H9 (cell line): ENCODE measurements at regions not wholly inside any gene's neighbourhood (a gene's known extent, or its start where the extent isn't known, plus 50 kb on each side); places are given as distances from the start of the nearest gene placed in this dataset.
"Not testable (repeated sequence)": the region's sequence is repeated elsewhere in the genome, so short reads cannot be mapped to it uniquely, and the experiment has no call there.

ENCODE experiments used
- DNase-seq: peaks from one replicate; pipeline ENCODE4 v3.0.0-alpha.2; 2017
- H2AFZ ChIP-seq: one replicate; pipeline ENCODE4 v1.6.1; 2013; ENCODE audit warnings: mild to moderate bottlenecking, low read length, control low read depth, moderate library complexity
- H2AK5ac ChIP-seq: 2 replicates; pipeline ENCODE4 v1.6.1; 2013; ENCODE audit warnings: low read length, control low read depth, mixed read lengths; ENCODE audit not compliant: insufficient read length
- H2BK120ac ChIP-seq: one replicate; pipeline ENCODE4 v1.6.1; 2013; ENCODE audit warnings: low read depth, mild to moderate bottlenecking, low read length, control low read depth, inconsistent platforms; ENCODE audit not compliant: poor library complexity, severe bottlenecking
- H2BK12ac ChIP-seq: 2 replicates; pipeline ENCODE4 v1.6.1; 2013; ENCODE audit warnings: low read length, control low read depth, mixed read lengths, low read depth; ENCODE audit not compliant: insufficient read length
- H2BK15ac ChIP-seq: 2 replicates; pipeline ENCODE4 v1.6.1; 2013; ENCODE audit warnings: low read depth, low read length, control low read depth
- H2BK20ac ChIP-seq: one replicate; pipeline ENCODE4 v1.6.1; 2013; ENCODE audit warnings: low read depth, mild to moderate bottlenecking, low read length, control low read depth, inconsistent platforms; ENCODE audit not compliant: poor library complexity, severe bottlenecking
- H2BK5ac ChIP-seq: 2 replicates; pipeline ENCODE4 v1.6.1; 2013; ENCODE audit warnings: low read length, control low read depth, mixed read lengths; ENCODE audit not compliant: insufficient read length
- H3K14ac ChIP-seq: 2 replicates; pipeline ENCODE4 v1.6.1; 2013; ENCODE audit warnings: low read length, control low read depth; ENCODE audit not compliant: insufficient read depth
- H3K18ac ChIP-seq: 2 replicates; pipeline ENCODE4 v1.6.1; 2013; ENCODE audit warnings: low read depth, mild to moderate bottlenecking, mixed read lengths, low read length, control low read depth; ENCODE audit not compliant: insufficient read length
- H3K23ac ChIP-seq: 2 replicates; pipeline ENCODE4 v1.6.1; 2013; ENCODE audit warnings: low read length, control low read depth, mixed read lengths, low read depth; ENCODE audit not compliant: insufficient read length
- H3K23me2 ChIP-seq: 2 replicates; pipeline ENCODE4 v1.6.1; 2013; ENCODE audit warnings: low read depth, mild to moderate bottlenecking, mixed read lengths, low read length, control low read depth; ENCODE audit not compliant: insufficient read length, poor library complexity, severe bottlenecking
- H3K27ac ChIP-seq: 2 replicates; pipeline ENCODE4 v1.5.1; 2013; ENCODE audit warnings: low read length, control low read depth, mixed read lengths, low read depth; ENCODE audit not compliant: insufficient read length
- H3K27me3 ChIP-seq: 2 replicates; pipeline ENCODE4 v1.6.1; 2013; ENCODE audit warnings: low read length, control low read depth, inconsistent platforms; ENCODE audit not compliant: insufficient read depth
- H3K4ac ChIP-seq: 2 replicates; pipeline ENCODE4 v1.6.1; 2013; ENCODE audit warnings: low read depth, mild to moderate bottlenecking, control low read depth, inconsistent platforms, low read length, moderate library complexity
- H3K4me1 ChIP-seq: 2 replicates; pipeline ENCODE4 v1.6.1; 2013; ENCODE audit warnings: low read length, control low read depth, inconsistent platforms; ENCODE audit not compliant: insufficient read depth
- H3K4me2 ChIP-seq: 2 replicates; pipeline ENCODE4 v1.6.1; 2013; ENCODE audit warnings: low read length, control low read depth, mixed read lengths; ENCODE audit not compliant: insufficient read length, insufficient read depth
- H3K56ac ChIP-seq: 2 replicates; pipeline ENCODE4 v1.6.1; 2013; ENCODE audit warnings: low read depth, mild to moderate bottlenecking, mixed read lengths, low read length, control low read depth; ENCODE audit not compliant: insufficient read length
- H3K79me1 ChIP-seq: 2 replicates; pipeline ENCODE4 v1.6.1; 2013; ENCODE audit warnings: low read depth, mild to moderate bottlenecking, moderate library complexity, low read length, control low read depth, inconsistent platforms; ENCODE audit not compliant: insufficient read depth, poor library complexity, severe bottlenecking
- H3K79me2 ChIP-seq: 2 replicates; pipeline ENCODE4 v1.6.1; 2013; ENCODE audit warnings: low read length, control low read depth, inconsistent platforms; ENCODE audit not compliant: insufficient read depth
- H3K9ac ChIP-seq: 2 replicates; pipeline ENCODE4 v1.6.1; 2013; ENCODE audit warnings: low read length, control low read depth, mixed read lengths; ENCODE audit not compliant: insufficient read length; ENCODE audit errors: extremely low read depth
- H3K9me3 ChIP-seq: one replicate; pipeline ENCODE4 v1.6.1; 2013; ENCODE audit warnings: low read depth, low read length, inconsistent platforms; ENCODE audit not compliant: control insufficient read depth
- H3T11ph ChIP-seq: one replicate; pipeline ENCODE4 v1.6.1; 2013; ENCODE audit warnings: mild to moderate bottlenecking, low read length, control low read depth, inconsistent platforms
- H4K20me1 ChIP-seq: one replicate; pipeline ENCODE4 v1.6.1; 2013; ENCODE audit not compliant: control insufficient read depth, insufficient read length, insufficient read depth
- H4K5ac ChIP-seq: 2 replicates; pipeline ENCODE4 v1.6.1; 2013; ENCODE audit warnings: low read depth, mild to moderate bottlenecking, mixed read lengths, low read length, control low read depth; ENCODE audit not compliant: insufficient read length
- H4K8ac ChIP-seq: replicated peaks from 2 replicates; pipeline ENCODE4 v1.6.1; 2013; ENCODE audit warnings: low read length, control low read depth, mixed read lengths, low read depth; ENCODE audit not compliant: insufficient read length
- H4K91ac ChIP-seq: 2 replicates; pipeline ENCODE4 v1.6.1; 2013; ENCODE audit warnings: low read depth, mild to moderate bottlenecking, moderate library complexity, mixed read lengths, low read length, control low read depth; ENCODE audit not compliant: insufficient read length
- H3K27ac Mint-ChIP-seq, 3 experiments: 2 replicates in 2 of 3; 3 replicates in 1 of 3; pipeline ENCODE4 v1.8.0; 2020 to 2021; ENCODE audit warnings: mixed read lengths in 3 of 3, mild to moderate bottlenecking in 1 of 3, moderate library complexity in 1 of 3
- H3K27me3 Mint-ChIP-seq: 2 replicates; pipeline ENCODE4 v1.8.0; 2021; ENCODE audit warnings: low read depth, mild to moderate bottlenecking, moderate library complexity, mixed read lengths
- H3K36me3 Mint-ChIP-seq, 3 experiments: 2 replicates in 2 of 3; 3 replicates in 1 of 3; pipeline ENCODE4 v1.8.0; 2020 to 2021; ENCODE audit warnings: low read depth in 3 of 3, mixed read lengths in 3 of 3; ENCODE audit not compliant: insufficient read depth in 1 of 3
- H3K4me1 Mint-ChIP-seq, 2 experiments: 2 replicates each; pipeline ENCODE4 v1.8.0; 2020; ENCODE audit warnings: mixed read lengths in 2 of 2
- H3K4me3 Mint-ChIP-seq, 2 experiments: 2 replicates in 1 of 2; 3 replicates in 1 of 2; pipeline ENCODE4 v1.8.0; 2020 to 2021; ENCODE audit warnings: mild to moderate bottlenecking in 2 of 2, mixed read lengths in 2 of 2, moderate library complexity in 1 of 2
- H3K9me3 Mint-ChIP-seq, 2 experiments: 2 replicates in 1 of 2; 3 replicates in 1 of 2; pipeline ENCODE4 v1.8.0; 2020; ENCODE audit warnings: mild to moderate bottlenecking in 2 of 2, mixed read lengths in 2 of 2, moderate library complexity in 1 of 2
- CTCF ChIP-seq: fragments of 200-600 bp; sonication (generic); conservative IDR thresholded peaks from 3 replicates; pipeline ENCODE4 v1.8.0; 2021; ENCODE audit warnings: antibody characterized with exemption, mild to moderate bottlenecking
- WGBS: extraction: QIAGEN DNeasy Blood & Tissue Kit; methylation state at CpG from one replicate; pipeline ENCODE4 v1.1.7; 2013; ENCODE audit warnings: missing lambda C conversion rate, low lambda C conversion rate, mixed read lengths; ENCODE audit not compliant: insufficient read length; ENCODE audit errors: extremely low coverage; 5-methylcytosine and 5-hydroxymethylcytosine counted together

GRCh38 chr4:179361978-179362486 lies 1919.8 kb upstream of the AGA start:
- H2AK5ac ChIP-seq: no peak overlapping the region
- no peak overlapping the region for H2BK15ac ChIP-seq
- no peak overlapping the region for H2BK5ac ChIP-seq
- no peak overlapping the region for H3K23ac ChIP-seq
- WGBS: no CpG with 5 or more reads among the region's 8 CpGs
- H3K9me3 Mint-ChIP-seq: no peaks in the 10 kb centered on the region; a peak in 1 of 5 replicates
- H3K4ac ChIP-seq: no peak overlapping the region
- H2BK120ac ChIP-seq: no peak overlapping the region
- no peak for TF ChIP-seq CTCF
- H3T11ph ChIP-seq: no peak overlapping the region
- no peak overlapping the region for H3K27ac Mint-ChIP-seq
- H3K9ac ChIP-seq: no peak overlapping the region
- no peaks in the 10 kb centered on the region for H3K9me3 ChIP-seq
- H3K4me2 ChIP-seq: no peak overlapping the region
- no peak overlapping the region for H3K14ac ChIP-seq
- no peaks in the 10 kb centered on the region for H4K20me1 ChIP-seq
- DNase-seq: no peak
- H3K79me1 ChIP-seq: no peaks in the 10 kb centered on the region
- H3K27me3 Mint-ChIP-seq: no peaks in the 10 kb centered on the region
- no peak overlapping the region for H2AFZ ChIP-seq
- no peaks in the 10 kb centered on the region for H3K36me3 Mint-ChIP-seq
- no peaks in the 10 kb centered on the region for H3K27me3 ChIP-seq
- no peak overlapping the region for H4K91ac ChIP-seq
- H3K4me1 ChIP-seq: no peaks in the 10 kb centered on the region
- no peak overlapping the region for H3K56ac ChIP-seq
- no peak overlapping the region for H4K8ac ChIP-seq
- H2BK20ac ChIP-seq: no peak overlapping the region
- H3K4me3 Mint-ChIP-seq: no peak overlapping the region
- H3K4me1 Mint-ChIP-seq: no peaks in the 10 kb centered on the region
- H3K23me2 ChIP-seq: no peaks in the 10 kb centered on the region
- no peak overlapping the region for H4K5ac ChIP-seq
- no peaks in the 10 kb centered on the region for H3K79me2 ChIP-seq
- no peak overlapping the region for H3K27ac ChIP-seq
- no peak overlapping the region for H3K18ac ChIP-seq
- no peak overlapping the region for H2BK12ac ChIP-seq

GRCh38 chr4:179365932-179366331 lies 1923.7 kb upstream of the AGA start:
- H4K5ac ChIP-seq, H3K27ac ChIP-seq, H2BK12ac ChIP-seq, H3K4me2 ChIP-seq, H3K27me3 Mint-ChIP-seq, H3K18ac ChIP-seq, H2BK15ac ChIP-seq, H3K23ac ChIP-seq, H3K4me3 Mint-ChIP-seq, H3K36me3 Mint-ChIP-seq, H3K27me3 ChIP-seq, H3T11ph ChIP-seq, H3K23me2 ChIP-seq, DNase-seq, H3K4me1 Mint-ChIP-seq, H3K4ac ChIP-seq, H2AFZ ChIP-seq, H4K91ac ChIP-seq, H2BK120ac ChIP-seq, H3K79me2 ChIP-seq, H3K9me3 ChIP-seq, H2AK5ac ChIP-seq, H2BK20ac ChIP-seq, H3K9me3 Mint-ChIP-seq, H3K9ac ChIP-seq, H4K20me1 ChIP-seq, H3K79me1 ChIP-seq, H4K8ac ChIP-seq, H3K56ac ChIP-seq, H2BK5ac ChIP-seq, H3K14ac ChIP-seq, H3K4me1 ChIP-seq: not testable (repeated sequence)
- H3K27ac Mint-ChIP-seq: peak overlapping the region in 1 of 3 experiments; percentile 70; a peak in 1 of 7 replicates
- no CpG with 5 or more reads among the region's 3 CpGs for WGBS
